ENCODE measurements at regions not wholly inside any gene's neighbourhood (a gene's known extent, or its start where the extent isn't known, plus 50 kb on each side); places are given as distances from the start of the nearest gene placed in this dataset.
A peak's percentile ranks its signal among the peaks of the same experiment; 100 is the strongest.
"Not testable (repeated sequence)": the region's sequence is repeated elsewhere in the genome, so short reads cannot be mapped to it uniquely, and the experiment has no call there.

DNA sequence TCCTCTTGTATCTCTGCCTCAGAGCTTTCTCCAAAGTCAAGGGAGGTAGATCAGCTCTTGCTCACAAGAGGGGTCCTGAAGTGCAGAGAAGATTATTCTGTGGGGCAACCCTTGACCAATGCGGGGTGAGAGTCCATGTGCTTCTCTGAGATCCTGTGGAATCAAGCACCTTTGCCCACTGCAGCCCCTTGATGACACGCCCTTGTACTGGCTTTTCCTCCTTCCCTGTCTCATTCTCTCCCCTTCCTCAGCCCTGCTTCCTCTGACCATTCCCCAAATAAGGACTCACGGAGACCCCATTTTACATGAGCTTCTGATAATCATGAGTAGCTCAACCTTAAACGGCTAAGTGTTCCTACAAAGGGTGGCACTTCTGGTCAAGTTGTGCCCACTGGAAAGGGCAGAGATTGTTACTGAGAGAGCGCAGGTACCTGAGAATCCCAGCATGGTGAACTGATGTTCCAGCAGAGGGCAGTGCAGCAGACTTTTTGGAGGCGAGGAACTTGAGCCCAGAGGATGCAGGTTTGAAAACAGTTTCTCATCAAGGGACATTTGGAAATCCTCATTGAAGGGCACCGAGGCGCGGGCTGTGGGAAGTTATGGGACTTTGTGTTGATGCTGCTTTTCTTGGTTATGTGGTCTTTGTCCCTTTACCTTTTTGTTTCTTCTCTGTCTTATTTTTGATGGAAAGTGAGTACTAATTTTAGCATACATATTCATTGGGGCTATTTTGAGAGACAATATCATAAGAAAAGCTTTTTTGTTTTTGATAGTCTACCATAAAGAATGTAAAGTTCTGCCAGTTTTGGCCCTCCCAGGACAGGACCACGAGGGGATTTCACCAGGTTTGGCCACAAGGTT lies 201.3 kb downstream of the RBM46 start:
- DNase-seq (ENCODE audit: low read depth in 4 of 4, low spot score in 1 of 4), result peak in 3 of 4 experiments; percentile 1 to 9 (median 7)

DNA sequence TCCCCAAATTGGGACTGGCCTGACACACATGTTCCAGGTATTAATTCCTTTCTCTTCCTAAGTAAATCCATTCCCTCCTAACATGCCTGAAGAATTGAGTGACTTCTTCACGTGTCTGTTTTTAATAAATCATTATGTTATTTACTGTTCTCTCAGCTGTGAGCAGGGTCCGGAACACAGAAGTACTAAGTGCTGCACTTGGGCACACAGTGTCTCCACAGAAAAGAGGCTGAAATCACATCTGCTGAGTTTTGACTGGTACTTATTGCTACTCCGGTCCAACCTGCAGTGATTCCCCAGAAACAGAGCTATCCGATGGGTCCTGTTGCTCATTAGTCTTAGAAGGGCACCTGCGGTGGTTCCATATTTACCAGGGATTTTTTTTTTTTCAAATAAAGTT lies 202.6 kb downstream of the RBM46 start:
- DNase-seq (ENCODE audit: low read depth in 4 of 4, low spot score in 1 of 4), result no peak

DNA sequence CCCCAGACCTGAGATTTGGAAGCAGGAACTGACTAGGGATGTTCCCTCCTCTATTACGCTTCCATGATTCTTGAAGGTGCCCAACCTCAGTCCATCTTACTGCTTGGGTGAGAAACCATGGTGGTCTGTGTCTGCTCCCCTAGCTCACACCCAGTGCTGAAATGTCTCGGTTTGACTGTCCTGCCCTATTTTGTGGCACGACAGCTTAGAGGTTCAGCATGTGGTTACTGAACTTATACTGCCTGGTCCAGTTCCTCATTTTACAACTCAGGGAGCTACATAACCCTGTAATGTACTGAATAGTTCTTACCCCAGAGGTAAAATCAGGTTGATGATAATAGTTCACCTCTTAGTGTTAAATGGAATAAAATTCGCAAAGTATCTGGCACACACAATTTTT lies 203.1 kb downstream of the RBM46 start:
- DNase-seq (ENCODE audit: low read depth in 4 of 4, low spot score in 1 of 4), result no peak

DNA sequence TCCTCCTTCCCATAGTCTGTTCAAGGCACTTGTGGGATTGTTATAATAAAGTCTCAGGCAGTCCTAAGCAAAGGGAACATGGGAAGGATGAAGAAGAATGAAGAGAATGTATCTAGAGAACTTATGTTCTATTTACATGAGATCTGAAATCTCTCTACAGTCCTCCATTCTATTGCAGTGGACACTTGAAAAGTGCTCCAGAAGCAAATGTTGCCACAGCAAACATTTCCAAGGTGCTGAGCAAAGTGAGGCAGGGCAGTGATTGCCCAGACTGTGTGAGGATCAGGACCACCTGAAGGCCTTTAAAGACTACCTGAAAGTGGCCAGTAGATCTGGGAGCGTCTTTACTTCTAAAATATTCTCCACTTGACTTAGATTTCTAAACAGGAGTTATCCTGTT lies 203.5 kb downstream of the RBM46 start:
- DNase-seq (ENCODE audit: low read depth in 4 of 4, low spot score in 1 of 4), result no peak

DNA sequence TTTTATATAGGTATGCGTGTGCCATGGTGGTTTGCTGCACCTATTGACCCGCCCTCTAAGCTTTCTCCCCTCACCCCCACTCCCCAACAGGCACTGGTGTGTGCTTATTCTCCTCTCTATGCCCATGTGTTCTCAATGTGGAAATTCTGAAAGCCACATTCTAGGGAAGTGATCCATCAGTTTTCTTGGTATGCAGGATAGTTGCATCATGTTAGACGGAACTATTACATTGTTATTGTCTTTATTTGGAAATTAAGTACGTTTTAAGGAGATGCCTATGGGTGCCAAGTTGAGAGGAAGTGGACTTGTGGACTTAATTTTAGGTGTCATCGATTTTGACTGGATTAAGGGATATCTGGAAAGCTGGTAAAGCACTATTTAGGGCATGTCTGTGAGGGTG lies 204.6 kb downstream of the RBM46 start:
- no peak for DNase-seq (ENCODE audit: low read depth in 4 of 4, low spot score in 1 of 4)

DNA sequence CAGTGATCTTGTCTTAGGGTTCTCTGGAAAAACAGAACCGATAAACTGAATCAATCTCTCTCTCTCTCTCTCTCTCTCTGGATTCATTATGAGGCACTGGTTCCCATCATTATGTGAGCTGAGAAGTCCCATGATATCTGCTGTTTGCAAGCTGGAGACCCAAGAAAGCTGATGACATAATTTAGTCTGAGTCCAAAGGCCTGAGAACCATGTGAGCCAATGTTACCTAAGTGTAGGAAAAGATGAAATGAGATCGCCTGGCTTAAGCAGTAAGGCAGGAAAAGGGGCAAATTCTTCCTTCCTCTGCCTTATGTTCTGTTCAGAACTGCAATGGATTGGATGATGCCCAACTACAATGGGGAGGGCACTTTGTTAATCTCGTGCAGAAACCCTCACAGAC lies 207.4 kb downstream of the RBM46 start:
- DNase-seq (ENCODE audit: low read depth in 4 of 4, low spot score in 1 of 4), result no peak

DNA sequence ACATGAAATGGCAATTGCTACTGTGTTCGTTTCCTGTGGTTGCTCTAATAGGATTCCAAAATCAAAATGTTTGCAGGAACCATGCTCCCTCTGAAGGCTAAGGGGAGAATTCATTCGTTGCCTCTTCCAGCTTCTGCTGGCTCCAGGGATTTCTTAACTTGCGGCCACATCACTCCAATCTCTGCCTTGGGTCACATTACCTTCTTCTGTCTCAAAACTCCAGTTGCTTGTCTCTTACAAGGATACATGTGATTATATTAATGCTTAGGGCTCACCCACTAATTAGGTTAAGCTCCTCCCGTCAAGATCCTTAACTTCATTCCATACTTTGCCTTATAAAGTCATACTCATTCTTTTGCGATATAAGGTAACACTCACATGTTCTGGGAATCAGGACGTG lies 208.4 kb downstream of the RBM46 start:
- no peak for DNase-seq (ENCODE audit: low read depth in 4 of 4, low spot score in 1 of 4)

DNA sequence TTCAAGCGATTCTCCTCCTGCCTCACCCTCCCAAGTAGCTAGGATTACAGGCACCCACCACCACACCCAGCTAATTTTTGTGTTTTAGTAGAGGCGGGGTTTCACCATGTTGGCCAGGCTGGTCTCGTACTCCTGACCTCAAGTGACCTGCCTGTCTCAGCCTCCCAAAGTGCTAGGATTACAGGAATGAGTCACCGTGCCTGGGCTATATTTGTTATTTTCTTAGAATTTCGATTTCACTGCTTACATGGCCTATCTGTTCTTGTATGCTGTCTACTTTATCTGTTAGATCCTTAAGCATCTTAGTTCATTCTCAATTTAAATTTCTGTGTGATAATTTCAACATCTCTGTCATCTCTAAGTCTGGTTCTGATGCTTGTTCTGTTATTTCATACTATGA lies 210.6 kb upstream of the NPY2R start:
- not testable (repeated sequence) for DNase-seq (ENCODE audit: low read depth in 4 of 4, low spot score in 1 of 4)

DNA sequence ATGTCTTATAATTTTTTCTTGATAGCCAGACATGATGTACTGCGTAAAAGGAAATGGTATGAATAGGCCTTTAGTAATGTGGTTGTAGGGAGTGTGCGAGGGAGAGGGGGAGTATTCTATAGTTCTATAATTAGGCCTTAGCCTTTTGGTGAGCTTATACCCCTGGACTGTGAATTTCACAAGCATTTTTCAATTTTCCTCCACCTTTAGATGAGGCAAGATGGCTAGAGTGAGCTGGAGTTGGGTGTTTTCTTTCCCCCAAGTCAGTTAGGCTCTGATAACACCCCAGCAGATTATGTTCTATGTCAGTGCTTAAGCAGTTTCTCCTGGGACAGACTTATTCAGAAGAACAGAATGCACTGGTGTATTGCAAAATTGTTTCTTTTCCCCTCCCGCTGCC lies 210.2 kb upstream of the NPY2R start:
- DNase-seq (ENCODE audit: low read depth in 4 of 4, low spot score in 1 of 4), result no peak

DNA sequence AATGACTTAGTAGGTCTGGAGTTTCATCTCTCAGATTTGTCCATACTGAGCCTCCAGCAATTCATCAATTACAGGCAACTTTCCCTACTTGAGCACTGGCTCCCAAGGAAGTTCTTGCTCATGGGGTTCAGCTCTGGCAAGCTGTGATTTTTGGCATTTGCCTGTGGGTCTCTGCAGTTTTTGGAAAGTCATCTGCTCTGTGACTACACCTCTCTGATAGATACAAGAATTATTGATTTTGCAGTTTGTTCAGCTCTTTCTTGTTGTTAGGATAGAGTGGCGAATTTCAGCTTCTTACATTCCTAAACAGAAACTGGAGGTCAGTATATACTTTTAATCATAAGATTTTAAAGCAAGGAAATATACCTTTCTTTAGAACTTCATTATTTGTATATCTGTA lies 209.7 kb upstream of the NPY2R start:
- no peak for DNase-seq (ENCODE audit: low read depth in 4 of 4, low spot score in 1 of 4)

DNA sequence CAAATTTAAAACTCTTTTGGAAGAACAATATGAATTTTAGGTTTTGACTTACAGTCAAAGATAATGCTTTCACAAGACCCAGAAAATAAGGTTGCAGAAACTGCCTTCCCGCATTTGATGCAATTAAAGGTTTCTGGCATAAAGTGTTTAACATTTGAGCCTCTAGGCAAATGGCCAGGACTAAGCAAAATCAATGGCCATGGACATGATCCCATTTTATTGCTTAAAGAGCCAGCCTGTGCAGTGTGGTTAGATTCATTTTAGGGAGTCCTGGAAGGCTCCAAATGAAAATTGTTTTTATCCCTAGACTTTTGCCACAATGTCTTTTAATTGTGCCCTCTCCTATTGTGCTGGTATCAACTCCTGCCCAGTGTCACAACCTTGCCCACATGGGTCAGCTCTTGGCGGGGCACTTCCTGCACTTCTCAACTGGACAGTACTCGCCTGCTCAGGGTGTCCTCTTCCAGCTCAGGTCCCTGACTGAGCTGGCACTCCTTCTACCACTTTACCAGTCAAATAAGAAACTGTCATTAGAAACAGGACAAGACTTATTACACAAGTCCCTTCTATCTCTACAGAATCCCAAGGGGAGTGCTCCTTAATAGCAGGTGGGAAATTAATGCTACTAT lies 208.4 kb upstream of the NPY2R start:
- no peak for DNase-seq (ENCODE audit: low read depth in 4 of 4, low spot score in 1 of 4)

DNA sequence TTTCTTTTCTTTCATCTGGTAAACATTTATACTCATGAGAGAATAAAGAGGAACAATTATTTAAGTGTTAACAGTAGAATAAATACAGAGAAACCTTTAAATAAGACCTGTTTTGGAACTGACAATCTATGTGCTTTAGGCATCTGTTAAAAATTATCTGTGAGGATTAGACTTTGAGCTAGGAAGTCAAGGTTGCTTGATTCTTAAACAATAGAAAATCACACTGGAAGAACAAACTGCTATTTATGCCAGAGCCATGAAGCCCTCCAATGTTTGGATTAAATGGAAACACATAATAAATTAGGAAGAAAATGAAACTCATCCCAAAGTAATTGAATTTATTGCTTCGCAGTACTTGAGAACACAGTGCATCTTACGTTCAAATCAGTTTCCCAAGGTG lies 207.2 kb upstream of the NPY2R start:
- DNase-seq (ENCODE audit: low read depth in 4 of 4, low spot score in 1 of 4), result no peak

DNA sequence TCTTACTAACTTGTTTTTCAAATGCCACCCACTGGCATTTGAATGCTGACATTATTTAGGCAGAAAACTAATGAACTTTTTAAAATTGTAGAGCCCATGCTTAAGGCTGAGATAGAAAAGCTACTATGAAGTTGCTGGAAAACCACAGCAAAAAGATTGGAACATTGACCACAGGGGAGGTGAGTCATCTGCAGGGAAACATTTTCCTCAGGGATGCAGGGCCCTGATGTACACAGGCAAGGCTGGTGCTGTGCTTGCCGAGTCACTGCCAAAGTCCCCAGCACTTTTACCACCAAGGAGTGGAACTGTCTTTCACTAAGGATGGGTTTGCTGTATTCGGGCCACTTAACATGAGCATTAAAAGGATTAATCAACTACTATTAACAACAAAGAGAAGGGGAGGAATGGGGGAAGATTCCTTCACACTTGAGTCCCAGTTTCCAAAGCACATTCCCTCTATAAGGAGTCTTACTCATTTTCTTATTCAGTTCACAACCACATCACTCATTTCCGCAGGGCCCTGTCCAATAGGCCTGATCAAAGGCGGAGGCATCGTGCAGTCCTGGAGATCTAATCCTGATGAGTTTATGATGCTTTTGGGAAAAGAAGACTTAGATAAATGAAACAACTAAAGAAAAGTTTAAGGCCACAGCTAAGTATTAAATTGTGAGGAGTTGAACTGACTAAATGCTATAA lies 202.9 kb upstream of the NPY2R start:
- no peak for DNase-seq (ENCODE audit: low read depth in 4 of 4, low spot score in 1 of 4)

DNA sequence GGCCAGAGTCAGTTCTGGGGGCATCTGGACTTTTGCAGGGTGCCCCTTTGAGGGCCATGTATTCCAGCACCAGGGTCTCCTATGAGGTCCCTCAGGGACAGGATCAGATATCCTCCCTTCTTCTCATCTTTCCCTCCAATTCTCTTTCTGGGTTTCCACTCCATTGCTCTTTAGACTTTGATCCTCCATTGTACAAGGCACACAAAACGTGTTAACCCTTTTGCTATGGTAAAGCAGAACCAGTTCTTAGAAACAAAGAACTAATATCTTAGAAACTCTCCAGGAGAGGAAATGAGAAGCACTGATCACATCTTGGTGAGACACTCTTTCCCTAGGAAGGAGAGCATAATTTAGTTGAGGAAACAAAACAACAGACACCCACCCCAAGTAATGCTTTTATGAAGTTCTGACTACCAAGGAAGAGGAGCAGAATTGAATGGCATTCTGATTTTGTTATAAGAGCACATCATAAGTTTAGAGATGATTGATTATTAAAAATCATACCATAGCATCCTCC lies 200.7 kb upstream of the NPY2R start:
- DNase-seq (ENCODE audit: low read depth in 4 of 4, low spot score in 1 of 4), result no peak

DNA sequence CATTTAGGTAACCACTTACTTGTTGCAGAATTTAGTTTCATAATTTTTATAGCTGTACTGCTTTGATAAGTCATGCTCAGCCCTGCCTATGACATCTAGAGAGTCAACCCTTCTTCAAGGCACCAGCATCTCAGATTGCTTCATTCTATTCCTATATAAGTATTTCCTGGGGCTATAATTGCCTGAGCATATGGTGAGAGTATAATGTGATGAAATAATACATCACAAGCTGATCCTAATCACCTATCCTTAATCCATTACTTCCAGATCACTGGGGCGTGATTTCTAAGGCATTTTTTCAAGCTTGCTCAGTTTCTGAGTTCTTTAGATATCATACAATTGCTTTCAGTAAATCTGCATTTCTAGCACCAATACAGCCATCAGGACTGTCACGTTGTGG lies 200.0 kb upstream of the NPY2R start:
- DNase-seq (ENCODE audit: low read depth in 4 of 4, low spot score in 1 of 4), result no peak

DNA sequence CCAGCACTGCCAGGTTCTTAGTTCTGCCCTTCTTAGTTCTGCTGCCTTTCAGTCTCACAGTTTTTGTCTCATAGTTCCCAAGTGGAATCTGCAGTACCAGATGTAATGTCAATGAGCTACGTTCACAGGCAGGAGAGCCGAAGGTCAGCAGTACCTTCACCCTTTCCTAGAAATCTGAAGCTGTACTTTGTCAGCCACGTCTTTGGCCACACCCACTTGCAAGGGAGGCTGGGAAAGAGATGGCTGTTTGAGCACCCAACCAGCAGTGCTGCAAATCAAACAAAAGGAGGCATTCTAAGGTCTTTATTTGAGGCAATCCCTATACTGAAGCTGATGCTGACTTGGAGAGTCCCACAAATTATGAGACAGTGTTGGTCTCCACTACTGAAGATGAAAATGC lies 199.1 kb upstream of the NPY2R start:
- DNase-seq (ENCODE audit: low read depth in 4 of 4, low spot score in 1 of 4), result no peak

DNA sequence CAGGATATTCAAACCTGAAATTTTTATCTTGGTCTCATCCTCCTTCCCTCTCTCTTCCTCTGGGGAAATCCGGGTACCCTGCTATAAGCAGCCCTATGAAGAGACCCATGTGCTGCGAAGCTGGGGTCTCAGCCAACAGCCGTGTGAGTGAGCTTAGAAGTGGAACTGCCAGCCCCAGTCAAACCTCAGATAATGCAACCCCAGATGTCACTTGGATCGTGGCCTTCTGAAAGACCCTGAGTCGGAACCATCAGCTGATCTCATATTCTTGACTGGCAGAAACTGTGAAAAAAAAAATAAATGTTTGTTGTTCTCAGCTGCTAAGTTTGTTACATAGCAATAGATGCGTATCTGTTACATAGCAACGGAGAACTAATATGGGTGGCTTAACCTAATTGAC lies 198.1 kb upstream of the NPY2R start:
- no peak for DNase-seq (ENCODE audit: low read depth in 4 of 4, low spot score in 1 of 4)

DNA sequence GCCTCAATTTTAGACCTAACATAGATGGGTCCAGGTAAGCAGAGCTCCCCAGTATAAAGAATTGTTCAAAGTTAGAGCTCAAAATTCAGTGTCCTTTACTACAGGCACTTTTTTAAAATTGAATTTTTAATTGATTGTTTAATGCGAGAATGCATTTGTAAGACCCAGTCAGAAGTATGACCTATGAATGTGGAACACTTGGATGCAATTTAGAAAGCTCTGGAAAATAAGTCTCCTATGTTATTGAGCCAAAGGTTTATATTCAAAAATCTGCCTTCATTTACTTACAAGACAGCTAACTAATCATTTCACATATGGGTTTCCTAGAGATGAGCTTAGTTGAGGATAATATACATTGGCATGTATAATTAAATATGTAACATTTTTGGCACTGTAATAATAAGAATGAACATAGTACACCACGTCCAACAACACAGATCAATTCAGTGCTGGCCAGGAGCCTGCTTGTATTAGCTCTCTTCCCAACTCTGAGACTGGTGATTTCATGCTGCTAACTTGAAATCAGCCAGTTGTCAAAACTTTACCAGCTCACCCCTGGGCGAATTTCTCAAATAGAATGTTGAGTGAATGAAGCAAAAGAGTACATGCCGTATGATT lies 197.2 kb upstream of the NPY2R start:
- no peak for DNase-seq (ENCODE audit: low read depth in 4 of 4, low spot score in 1 of 4)

DNA sequence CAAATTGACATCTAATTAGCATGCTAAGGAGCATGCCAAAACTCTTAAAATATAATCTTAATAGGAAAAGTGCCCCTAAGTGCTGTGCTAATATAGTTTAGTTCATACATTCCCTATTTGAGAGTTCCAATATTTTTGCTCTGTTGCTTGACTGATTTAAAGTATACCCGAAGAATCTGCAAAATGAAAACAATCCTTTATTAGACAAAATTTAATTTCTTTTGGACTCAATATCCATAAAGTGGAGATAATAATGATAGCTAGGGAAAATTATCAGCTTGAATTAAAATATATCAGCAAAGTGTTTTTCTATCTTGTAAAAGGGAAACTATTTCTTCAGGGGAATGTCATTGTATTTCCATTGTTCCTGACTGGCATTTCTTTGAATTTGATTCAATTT lies 196.0 kb upstream of the NPY2R start:
- DNase-seq (ENCODE audit: low read depth in 4 of 4, low spot score in 1 of 4), result no peak

DNA sequence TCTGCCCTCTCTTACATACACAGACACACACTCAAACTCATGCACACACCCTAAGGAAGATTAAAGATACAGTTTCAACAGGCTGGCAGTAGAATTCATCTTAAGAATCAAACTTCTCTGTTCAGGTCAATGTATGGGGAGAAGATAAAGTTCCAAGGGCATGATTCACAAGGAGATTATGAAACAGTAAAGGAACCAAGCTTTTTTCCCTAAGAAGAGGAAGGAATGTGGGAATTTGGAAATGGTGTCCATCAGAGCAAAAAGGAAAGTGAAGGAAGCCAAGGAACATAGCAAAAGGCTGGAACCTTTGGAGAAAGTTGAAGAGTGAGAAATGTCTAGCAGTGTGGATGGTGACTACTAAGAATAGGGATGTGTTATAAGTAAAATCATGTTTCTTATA lies 191.0 kb upstream of the NPY2R start:
- DNase-seq (ENCODE audit: low read depth in 4 of 4, low spot score in 1 of 4), result no peak

DNA sequence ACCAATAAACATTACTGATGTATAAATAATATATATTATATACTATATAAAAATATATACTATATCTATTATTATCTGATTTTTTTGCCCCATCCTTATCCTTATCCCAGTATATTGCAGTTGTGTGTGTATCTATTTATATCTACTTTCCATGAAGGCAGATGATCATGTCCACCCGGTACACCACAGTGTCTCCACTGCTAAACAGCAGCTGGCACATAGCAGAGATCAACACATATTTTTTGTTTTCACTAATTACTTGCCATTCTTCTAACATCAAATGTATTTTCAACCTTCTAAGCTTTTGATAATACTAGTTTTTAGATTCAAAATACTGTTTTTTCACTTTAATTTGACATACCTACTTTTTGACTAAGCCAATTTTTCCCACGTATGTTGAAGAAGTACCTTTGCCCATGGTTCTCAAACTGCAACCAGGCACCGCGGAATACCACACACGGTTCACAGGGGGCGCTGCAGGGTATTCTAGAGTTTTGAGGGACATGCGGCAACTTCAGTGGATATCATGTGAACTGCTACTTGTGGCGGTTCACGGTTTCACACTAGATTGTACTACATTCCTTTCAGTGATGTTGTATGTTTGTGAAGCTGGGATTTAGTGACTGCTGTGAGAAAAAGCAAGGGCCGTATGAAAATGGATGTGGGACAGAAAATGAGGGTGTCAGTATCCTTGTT lies 182.5 kb upstream of the NPY2R start:
- no peak for DNase-seq (ENCODE audit: low read depth in 4 of 4, low spot score in 1 of 4)
